SU-DHL-6 (cell line): ENCODE measurements at regions not wholly inside any gene's neighbourhood (a gene's known extent, or its start where the extent isn't known, plus 50 kb on each side); places are given as distances from the start of the nearest gene placed in this dataset.

Source experiments
- EZH2phosphoT487 ChIP-seq: fragments of 200-600 bp; sonication (generic), shearing (Covaris generic); conservative IDR thresholded peaks from 2 replicates; pipeline ENCODE4 v1.6.1; 2018; ENCODE audit warnings: mild to moderate bottlenecking, antibody characterized with exemption, low read length, moderate library complexity, mixed read lengths
- TF ChIP-seq, protein P1 (sequence below): fragments of 200-600 bp; sonication (generic); IDR thresholded peaks from one replicate; pipeline ENCODE4 v1.5.1; 2017; ENCODE audit warnings: antibody characterized with exemption, mild to moderate bottlenecking, low read length, moderate library complexity; ENCODE audit not compliant: insufficient read depth, poor library complexity, severe bottlenecking

DNA sequence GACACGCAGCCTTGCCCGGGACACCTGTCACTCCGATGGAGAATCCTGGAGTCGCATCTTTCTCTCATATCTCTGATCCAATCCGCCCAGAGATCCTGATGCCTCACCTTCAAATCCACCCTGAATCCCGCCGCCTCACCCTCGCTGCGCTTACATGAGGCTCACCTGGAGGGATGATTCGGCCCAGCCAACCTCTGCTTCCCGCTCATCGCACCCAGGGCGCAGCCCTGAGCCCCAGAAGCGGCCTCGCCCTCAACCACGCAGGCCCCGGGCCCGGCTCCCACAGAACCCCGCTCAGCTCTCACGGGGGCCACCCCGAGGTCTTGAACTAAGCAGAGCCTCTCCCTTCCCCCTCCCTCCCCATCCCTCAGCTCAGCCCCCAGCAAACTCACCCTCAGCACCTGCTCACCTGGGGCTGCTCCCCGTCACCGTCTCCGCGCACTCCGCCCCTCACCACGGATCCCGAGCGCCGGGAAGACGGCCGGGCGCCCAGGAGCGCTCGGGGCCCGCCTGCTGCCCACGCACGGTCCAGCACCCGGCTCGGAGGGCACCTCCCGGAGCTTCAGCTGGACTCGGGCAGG is 160.0 kb downstream of the NDUFA10 start:
- TF ChIP-seq, protein P1, sequence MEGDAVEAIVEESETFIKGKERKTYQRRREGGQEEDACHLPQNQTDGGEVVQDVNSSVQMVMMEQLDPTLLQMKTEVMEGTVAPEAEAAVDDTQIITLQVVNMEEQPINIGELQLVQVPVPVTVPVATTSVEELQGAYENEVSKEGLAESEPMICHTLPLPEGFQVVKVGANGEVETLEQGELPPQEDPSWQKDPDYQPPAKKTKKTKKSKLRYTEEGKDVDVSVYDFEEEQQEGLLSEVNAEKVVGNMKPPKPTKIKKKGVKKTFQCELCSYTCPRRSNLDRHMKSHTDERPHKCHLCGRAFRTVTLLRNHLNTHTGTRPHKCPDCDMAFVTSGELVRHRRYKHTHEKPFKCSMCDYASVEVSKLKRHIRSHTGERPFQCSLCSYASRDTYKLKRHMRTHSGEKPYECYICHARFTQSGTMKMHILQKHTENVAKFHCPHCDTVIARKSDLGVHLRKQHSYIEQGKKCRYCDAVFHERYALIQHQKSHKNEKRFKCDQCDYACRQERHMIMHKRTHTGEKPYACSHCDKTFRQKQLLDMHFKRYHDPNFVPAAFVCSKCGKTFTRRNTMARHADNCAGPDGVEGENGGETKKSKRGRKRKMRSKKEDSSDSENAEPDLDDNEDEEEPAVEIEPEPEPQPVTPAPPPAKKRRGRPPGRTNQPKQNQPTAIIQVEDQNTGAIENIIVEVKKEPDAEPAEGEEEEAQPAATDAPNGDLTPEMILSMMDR, result no peak
- TF ChIP-seq EZH2phosphoT487, result no peak
